ENCODE measurements at regions not wholly inside any gene's neighbourhood (a gene's known extent, or its start where the extent isn't known, plus 50 kb on each side); places are given as distances from the start of the nearest gene placed in this dataset.

GRCh38 chr4:133439830-133440229, 290.7 kb downstream of the PCDH10 start:
- TF ChIP-seq, protein P1, sequence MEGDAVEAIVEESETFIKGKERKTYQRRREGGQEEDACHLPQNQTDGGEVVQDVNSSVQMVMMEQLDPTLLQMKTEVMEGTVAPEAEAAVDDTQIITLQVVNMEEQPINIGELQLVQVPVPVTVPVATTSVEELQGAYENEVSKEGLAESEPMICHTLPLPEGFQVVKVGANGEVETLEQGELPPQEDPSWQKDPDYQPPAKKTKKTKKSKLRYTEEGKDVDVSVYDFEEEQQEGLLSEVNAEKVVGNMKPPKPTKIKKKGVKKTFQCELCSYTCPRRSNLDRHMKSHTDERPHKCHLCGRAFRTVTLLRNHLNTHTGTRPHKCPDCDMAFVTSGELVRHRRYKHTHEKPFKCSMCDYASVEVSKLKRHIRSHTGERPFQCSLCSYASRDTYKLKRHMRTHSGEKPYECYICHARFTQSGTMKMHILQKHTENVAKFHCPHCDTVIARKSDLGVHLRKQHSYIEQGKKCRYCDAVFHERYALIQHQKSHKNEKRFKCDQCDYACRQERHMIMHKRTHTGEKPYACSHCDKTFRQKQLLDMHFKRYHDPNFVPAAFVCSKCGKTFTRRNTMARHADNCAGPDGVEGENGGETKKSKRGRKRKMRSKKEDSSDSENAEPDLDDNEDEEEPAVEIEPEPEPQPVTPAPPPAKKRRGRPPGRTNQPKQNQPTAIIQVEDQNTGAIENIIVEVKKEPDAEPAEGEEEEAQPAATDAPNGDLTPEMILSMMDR (IDR thresholded peaks at IDR 0.05 in 8 of 11, conservative IDR thresholded peaks at IDR 0.05 in 3 of 11) = no peak
- TF ChIP-seq POLR2A (IDR thresholded peaks at IDR 0.05) = no peak
